Medulla oblongata (tissue), 1 donor: ENCODE measurements at regions not wholly inside any gene's neighbourhood (a gene's known extent, or its start where the extent isn't known, plus 50 kb on each side); places are given as distances from the start of the nearest gene placed in this dataset.

Source experiments
- DNase-seq: peaks from one replicate; pipeline ENCODE4 v3.0.0-alpha.2; 2015; ENCODE audit errors: extremely low spot score

- DNase-seq, result no peak
Observed at GRCh38 chr6:156057869-156058268, 602.2 kb upstream of the NOX3 start.

DNA sequence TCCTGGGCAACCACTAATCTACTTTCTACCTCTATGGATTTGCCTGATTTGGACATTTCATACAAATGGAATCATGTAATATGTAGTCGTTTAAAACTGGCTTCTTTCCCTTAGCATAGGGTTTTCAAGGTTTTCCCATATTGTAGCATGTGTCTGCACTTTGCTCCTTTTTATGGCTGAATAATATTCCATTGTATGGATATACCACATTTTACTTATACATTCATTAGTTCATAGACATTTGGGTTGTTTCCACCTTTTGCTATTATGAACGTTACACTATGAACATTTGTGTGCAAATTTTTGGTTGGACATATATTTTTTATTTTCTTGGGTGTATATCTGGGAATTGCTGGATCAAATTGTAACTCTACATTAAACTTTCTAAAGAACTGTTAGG lies 600.4 kb upstream of the NOX3 start:
- no peak for DNase-seq

- DNase-seq, result no peak
Observed at GRCh38 chr6:156053626-156054025, 598.0 kb upstream of the NOX3 start.

DNA sequence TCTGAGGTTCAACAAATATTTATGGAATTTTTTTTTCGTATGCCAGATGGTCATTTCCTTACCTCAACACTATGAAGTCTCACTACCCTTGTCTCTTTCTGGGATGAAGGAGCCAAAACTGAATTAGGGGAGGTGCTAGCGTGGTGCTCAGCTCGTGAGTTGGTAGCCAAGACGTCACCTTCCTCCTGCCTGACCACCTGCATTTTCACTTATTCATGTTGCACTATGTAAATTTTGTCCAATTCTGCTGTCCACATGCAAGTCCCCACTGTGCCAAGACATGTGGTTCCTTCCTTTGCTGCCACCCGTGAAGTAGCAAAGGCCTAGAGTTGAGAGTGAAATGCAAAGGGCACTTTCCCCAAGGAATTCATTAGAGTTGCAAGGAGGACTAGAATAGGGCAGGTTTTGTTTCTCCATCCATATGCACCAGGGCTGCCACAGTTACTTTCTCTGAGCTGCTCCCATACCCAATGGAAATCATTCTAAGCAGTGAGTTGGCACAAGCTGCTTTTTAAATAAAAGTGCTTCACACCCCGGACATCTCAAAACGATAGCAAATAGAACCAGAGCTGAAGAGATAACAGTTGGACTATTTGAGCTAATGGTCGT lies 591.3 kb upstream of the NOX3 start:
- DNase-seq, result no peak

GRCh38 chr6:156046268-156046665 lies 590.6 kb upstream of the NOX3 start:
- no peak for DNase-seq

DNA sequence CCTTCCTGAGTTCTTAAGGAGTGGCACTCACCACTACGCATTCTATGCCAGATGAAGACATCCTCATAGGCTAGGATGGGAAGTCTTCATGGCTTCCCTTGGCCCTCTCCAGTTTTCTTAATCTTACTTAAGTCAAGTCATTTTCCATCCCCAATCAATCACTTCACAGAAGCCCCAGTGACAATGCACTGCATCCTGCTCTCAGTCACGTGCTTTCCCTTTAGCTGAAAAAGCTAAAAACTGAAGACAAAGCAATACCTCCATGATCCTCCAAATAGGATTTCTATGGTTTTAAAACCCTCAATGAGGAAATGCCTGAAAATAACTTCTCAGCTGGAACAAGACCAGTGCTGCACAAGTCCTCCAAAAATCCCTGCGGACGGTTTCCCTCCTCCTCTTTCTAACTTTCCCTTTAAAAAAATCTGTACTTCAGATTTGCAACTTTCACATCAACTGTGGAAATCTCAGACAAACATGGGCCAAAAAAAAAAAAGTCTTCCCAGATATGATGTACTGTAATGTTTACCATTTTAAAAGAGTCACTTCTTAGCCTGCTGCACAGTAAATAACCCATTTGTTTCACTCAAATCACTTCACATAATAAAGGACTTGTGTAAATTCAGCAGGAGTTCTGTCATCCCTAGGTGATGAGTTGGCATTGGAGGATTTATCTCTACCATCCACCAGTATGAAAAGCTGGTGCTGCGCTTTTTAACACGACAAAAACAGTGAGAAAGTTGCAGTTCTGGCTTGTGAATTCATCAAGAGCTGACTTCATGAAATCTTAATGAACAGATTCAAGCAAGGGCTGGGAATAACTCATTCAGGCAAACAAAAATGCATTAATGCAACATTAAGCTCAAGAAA lies 590.0 kb upstream of the NOX3 start:
- no peak for DNase-seq

DNA sequence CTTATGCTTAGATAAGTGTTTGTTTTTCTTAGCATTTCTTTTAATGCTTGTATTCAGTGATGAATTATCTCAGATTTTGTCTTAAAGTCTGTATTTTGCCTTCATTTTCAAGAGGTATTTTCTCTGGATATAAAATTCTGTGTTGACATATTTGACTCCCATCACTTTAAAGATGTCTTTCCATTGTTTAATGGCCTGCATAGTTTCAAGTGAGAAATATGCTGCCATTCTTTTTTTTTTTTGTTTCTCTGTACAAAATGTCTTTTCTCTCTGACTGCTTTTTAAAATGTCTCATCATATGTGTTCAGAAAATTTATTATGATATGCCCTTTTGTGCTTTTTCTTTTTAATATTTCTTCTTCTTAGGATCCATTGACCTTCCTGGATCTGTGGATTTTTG lies 578.0 kb upstream of the NOX3 start:
- DNase-seq, result no peak

- no peak for DNase-seq
Observed at GRCh38 chr6:156031516-156031915, 575.9 kb upstream of the NOX3 start.

GRCh38 chr6:156030053-156030452 lies 574.4 kb upstream of the NOX3 start:
- no peak for DNase-seq

GRCh38 chr6:156029286-156029985 lies 573.8 kb upstream of the NOX3 start:
- DNase-seq, result no peak

DNA sequence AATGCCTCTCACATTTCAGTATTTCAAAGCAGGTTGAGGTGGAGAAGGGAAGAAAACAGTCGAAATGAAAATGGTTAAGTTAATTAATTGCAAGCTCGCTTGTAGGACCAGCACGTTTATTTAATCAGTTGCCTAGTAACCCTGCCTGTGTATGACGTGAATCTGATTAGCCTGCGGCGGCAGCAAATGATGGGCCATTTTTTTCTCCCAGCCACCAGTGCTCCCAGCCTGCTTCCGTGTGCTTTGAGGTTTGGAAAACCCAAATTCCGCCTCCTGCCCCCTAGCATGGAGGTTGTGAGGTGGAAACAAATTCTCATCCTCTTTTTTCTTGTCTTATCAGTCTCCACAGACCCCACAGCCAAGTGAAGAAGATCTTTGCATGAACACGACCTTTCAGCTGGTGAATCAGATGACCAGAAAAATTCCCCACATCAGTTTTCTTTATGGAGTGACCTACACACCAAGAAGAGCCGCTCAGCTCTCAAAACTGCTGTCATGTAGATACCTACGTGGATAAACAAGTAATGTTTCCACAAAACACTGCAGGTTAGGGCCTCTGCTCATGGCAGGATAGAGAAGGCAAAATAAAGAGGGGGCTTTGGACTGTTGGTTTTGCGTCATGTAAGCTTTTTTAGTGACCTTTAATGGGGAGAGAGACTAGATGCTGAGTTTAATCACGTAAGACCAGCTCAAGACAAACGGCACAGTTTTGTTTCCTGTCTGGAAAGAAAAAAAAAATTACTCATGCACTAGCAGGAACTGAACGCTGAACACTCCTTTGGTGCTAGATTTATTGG lies 572.9 kb upstream of the NOX3 start:
- no peak for DNase-seq

DNA sequence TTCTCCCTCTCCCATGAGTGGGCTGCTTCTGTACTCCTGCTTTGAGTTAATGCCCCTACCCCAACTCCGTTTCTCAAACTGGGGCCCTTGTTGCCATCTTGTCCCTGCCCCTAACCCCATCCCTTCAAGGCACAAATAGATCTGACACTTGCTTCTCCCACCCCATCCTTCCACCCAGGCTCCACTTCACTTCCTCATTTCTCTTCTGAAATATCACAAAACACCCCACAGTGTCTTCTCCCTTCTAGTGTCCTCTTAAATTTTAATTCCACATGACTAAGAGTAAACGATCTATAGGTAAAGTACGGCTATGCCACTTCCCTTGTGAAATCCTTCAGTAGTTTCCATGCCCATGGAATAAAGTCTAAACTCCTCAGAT lies 571.6 kb upstream of the NOX3 start:
- no peak for DNase-seq

- DNase-seq, result no peak
Observed at GRCh38 chr6:156026486-156027247, 571.0 kb upstream of the NOX3 start.

DNA sequence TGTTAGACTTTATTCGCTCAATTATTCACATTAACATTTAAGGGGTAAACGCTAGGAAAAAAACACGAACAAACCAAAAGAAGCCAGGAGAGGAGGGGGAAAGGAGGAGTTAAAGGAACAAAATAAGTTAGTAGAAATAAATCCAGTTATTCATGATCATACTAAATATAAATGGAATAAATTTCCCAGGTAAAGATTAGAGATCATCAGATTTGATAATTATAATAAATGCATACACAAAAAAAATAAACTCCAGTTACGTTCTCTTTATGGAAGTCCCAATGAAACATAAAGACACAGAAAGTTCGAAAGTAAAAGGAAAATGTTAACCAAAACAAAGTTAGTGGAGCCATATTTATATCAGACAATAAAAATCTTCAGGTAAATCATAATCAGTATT lies 568.7 kb upstream of the NOX3 start:
- DNase-seq, result no peak

DNA sequence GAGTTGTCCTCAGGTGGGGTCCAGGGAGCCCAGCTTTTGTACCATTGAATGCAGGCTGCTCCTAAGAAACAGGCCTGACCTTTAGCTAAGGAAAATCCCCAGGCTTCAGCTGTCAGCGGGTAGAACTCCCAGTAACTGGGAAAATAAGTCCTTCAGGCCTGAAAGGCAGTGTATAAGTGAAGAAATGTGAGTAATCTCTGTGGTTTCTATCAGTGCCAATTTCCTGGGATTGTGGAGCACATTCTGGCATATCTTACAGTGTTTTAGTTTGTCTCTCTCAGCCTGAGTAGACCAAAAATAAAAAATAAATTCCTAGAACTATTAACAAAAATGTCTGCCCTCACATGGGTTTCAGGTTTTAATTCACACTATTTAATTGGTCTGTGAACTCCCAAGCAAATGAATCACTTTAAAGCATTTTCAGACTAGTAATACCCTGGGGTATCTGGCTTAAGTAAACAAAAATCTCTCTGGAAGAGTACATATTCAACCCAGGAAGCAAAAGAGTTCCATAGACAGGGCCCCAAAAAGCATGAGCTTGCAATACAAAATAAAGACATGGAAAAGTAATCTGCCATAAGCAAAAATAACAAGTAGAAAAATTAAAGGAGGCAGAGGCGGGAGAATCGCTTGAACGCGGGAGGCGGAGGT lies 566.2 kb upstream of the NOX3 start:
- DNase-seq, result no peak

DNA sequence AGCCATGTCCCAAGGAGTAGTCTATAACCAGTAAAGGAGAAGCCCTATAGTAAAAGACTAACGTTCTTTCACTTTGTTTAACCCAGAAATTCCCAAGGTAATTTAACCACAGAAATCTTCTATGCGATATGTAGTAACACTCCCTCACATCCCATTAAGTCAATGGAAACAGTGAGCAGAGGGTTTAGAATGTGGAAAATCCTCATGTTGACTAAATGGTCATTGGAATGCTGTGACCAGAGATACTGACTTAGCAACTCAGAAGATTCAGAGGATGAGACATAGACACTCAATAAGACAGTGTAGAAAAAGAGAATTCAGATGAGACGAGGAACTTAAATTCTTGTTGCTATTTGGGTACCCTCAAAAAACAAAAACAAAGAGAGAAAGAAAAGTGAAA lies 562.2 kb upstream of the NOX3 start:
- no peak for DNase-seq

GRCh38 chr6:156016186-156016976 lies 560.7 kb upstream of the NOX3 start:
- DNase-seq, result no peak

- no peak for DNase-seq
Observed at GRCh38 chr6:156013155-156013554, 557.5 kb upstream of the NOX3 start.

DNA sequence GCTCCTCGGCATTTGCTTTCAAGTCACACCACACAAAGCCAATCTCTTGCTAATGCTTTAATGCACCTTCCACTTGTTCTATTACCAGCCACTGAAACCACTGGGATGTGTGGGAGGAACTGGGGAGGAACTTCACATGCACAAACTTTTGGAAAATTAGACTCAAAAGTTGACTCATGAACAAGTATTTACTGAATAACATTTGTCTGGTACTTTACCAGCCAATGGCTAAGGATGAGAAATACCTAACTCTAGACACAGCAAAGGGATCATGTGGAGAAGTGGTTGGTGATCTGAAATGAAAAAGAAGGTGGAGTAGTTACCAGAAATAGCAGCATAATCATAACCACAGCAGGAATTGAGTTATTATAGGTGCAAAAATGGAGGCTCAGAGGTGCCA lies 554.0 kb upstream of the NOX3 start:
- no peak for DNase-seq

- DNase-seq, result no peak
Observed at GRCh38 chr6:156004796-156005195, 549.2 kb upstream of the NOX3 start.
